ENCODE measurements at regions not wholly inside any gene's neighbourhood (a gene's known extent, or its start where the extent isn't known, plus 50 kb on each side); places are given as distances from the start of the nearest gene placed in this dataset.

GRCh38 chr2:211248841-211249240 is 692.4 kb downstream of the CPS1 start:
- H3K4me1 ChIP-seq, result peaks cover 12% of the 10 kb centered on the region
- H2AFZ ChIP-seq, result peak overlapping the region; percentile 33
- no peaks in the 10 kb centered on the region for H3K9me3 ChIP-seq (ENCODE audit: control insufficient read depth, low read length)
- TF ChIP-seq, protein P1, sequence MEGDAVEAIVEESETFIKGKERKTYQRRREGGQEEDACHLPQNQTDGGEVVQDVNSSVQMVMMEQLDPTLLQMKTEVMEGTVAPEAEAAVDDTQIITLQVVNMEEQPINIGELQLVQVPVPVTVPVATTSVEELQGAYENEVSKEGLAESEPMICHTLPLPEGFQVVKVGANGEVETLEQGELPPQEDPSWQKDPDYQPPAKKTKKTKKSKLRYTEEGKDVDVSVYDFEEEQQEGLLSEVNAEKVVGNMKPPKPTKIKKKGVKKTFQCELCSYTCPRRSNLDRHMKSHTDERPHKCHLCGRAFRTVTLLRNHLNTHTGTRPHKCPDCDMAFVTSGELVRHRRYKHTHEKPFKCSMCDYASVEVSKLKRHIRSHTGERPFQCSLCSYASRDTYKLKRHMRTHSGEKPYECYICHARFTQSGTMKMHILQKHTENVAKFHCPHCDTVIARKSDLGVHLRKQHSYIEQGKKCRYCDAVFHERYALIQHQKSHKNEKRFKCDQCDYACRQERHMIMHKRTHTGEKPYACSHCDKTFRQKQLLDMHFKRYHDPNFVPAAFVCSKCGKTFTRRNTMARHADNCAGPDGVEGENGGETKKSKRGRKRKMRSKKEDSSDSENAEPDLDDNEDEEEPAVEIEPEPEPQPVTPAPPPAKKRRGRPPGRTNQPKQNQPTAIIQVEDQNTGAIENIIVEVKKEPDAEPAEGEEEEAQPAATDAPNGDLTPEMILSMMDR (IDR thresholded peaks at IDR 0.05), result no peak
- H3K4me3 ChIP-seq (ENCODE audit: low read depth, low read length), result no peak overlapping the region
- H3K79me2 ChIP-seq, result no peaks in the 10 kb centered on the region
- no peak overlapping the region for H3K27ac ChIP-seq
- H3K4me2 ChIP-seq (ENCODE audit: low read length), result no peak overlapping the region
- H3K27me3 ChIP-seq (ENCODE audit: control insufficient read depth, insufficient read depth, low read length), result no peaks in the 10 kb centered on the region
- no peak overlapping the region for H3K9ac ChIP-seq
- H3K36me3 ChIP-seq (ENCODE audit: control insufficient read depth, insufficient read depth, low read length), result no peaks in the 10 kb centered on the region

- Histone ChIP-seq H3K9ac (no peak overlapping the region), H3K9me3 (ENCODE audit: control insufficient read depth, low read length) (no peaks in the 10 kb centered on the region), H3K79me2 (no peaks in the 10 kb centered on the region), H3K4me2 (ENCODE audit: low read length) (no peak overlapping the region), H2AFZ (peak overlapping the region; percentile 72), H3K27ac (no peak overlapping the region), H3K4me1 (peaks cover 12% of the 10 kb centered on the region), H3K4me3 (ENCODE audit: low read depth, low read length) (no peak overlapping the region), H3K36me3 (ENCODE audit: control insufficient read depth, insufficient read depth, low read length) (no peaks in the 10 kb centered on the region), H3K27me3 (ENCODE audit: control insufficient read depth, insufficient read depth, low read length) (no peaks in the 10 kb centered on the region)
- TF ChIP-seq, protein P1 (IDR thresholded peaks at IDR 0.05), result no peak
Measured at GRCh38 chr2:211251016-211251415, 694.6 kb downstream of the CPS1 start.

DNA sequence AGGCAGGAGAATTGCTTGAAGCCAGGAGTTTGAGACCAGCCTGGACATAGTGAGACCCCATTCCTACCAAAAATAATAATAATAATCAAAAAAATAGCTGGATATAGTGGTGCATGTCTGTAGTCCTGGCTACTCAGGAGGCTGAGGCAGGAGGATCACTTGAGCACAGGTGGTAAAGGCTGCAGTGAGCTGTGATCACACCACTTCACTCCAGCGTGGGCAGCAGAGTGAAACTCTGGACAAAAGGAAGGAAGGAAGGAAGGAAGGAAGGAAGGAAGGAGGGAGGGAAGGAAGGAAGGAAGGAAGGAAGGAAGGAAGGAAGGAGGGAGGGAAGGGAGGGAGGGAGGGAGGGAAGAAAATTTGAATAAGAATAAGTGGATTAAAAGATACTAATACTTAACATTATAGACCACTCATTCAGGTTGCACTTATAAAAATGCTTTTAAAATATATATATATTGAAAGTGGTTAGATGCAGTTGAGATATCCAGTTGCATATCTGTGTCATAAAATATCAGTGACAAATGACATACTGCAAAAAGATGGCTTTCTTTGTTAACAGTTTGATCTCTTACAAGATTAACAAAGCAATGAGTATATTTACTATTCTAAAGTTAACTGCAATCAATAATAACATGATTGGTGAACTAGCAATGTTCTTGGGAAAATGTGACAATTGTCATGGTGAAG is 702.4 kb downstream of the CPS1 start:
- H3K36me3 ChIP-seq (ENCODE audit: control insufficient read depth, insufficient read depth, low read length), result no peaks in the 10 kb centered on the region
- H3K9me3 ChIP-seq (ENCODE audit: control insufficient read depth, low read length), result no peaks in the 10 kb centered on the region
- H3K4me1 ChIP-seq, result peaks cover 7% of the 10 kb centered on the region
- no peak overlapping the region for H3K27ac ChIP-seq
- no peak overlapping the region for H3K9ac ChIP-seq
- no peaks in the 10 kb centered on the region for H3K79me2 ChIP-seq
- H3K27me3 ChIP-seq (ENCODE audit: control insufficient read depth, insufficient read depth, low read length), result no peaks in the 10 kb centered on the region
- H3K4me2 ChIP-seq (ENCODE audit: low read length), result no peak overlapping the region
- H3K4me3 ChIP-seq (ENCODE audit: low read depth, low read length), result no peak overlapping the region
- TF ChIP-seq, protein P1 (IDR thresholded peaks at IDR 0.05), result no peak
- no peak overlapping the region for H2AFZ ChIP-seq

DNA sequence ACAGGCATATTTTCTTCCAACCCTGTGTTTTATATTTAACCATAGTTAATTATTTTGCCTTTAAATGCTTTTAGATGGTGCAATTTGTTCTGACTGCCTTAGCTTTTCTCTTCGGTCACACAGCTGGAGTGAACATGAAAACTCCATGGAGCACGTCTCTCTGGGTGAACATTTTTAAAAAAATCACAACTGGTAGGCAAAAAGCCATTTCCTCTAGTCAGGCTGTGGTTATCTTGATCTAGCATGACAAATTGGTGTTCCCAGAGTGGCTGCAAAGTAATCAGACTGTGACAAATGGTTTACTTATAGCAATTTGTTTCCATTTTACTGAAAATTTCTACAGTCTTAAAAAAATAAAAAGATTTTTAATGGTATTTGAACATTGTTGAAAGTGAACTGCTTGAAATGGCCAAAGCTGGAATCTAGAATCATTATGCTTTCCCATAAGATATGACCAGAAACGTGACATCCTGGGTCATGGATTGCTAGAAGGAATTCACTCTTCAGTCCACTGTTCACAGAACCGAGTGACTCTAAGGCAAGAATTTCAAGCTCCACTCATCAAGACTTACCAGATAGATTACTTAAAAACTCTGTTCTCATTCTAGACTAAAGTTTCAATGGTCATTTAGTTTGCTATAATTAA is 703.6 kb downstream of the CPS1 start:
- no peaks in the 10 kb centered on the region for H3K36me3 ChIP-seq (ENCODE audit: control insufficient read depth, insufficient read depth, low read length)
- H3K4me2 ChIP-seq (ENCODE audit: low read length), result peak overlapping the region; percentile 26
- no peak overlapping the region for H3K4me3 ChIP-seq (ENCODE audit: low read depth, low read length)
- H2AFZ ChIP-seq, result peak overlapping the region; percentile 52
- peaks cover 7% of the 10 kb centered on the region for H3K4me1 ChIP-seq
- no peak overlapping the region for H3K9ac ChIP-seq
- TF ChIP-seq, protein P1 (IDR thresholded peaks at IDR 0.05), result no peak
- no peaks in the 10 kb centered on the region for H3K79me2 ChIP-seq
- no peaks in the 10 kb centered on the region for H3K9me3 ChIP-seq (ENCODE audit: control insufficient read depth, low read length)
- no peak overlapping the region for H3K27ac ChIP-seq
- no peaks in the 10 kb centered on the region for H3K27me3 ChIP-seq (ENCODE audit: control insufficient read depth, insufficient read depth, low read length)
